Fibroblast of lung (primary cell): ENCODE measurements at regions not wholly inside any gene's neighbourhood (a gene's known extent, or its start where the extent isn't known, plus 50 kb on each side); places are given as distances from the start of the nearest gene placed in this dataset.

Experiments
- EZH2 ChIP-seq: IDR thresholded peaks from 2 replicates; pipeline ENCODE4 v1.5.1; 2012; ENCODE audit warnings: low read length, control low read depth, mild to moderate bottlenecking; ENCODE audit errors: missing control alignments
- TF ChIP-seq, protein P1 (sequence below), 2 donors: IDR thresholded peaks in 1 of 2; conservative IDR thresholded peaks in 1 of 2; 1 replicate in 1 of 2; 2 replicates in 1 of 2; pipeline ENCODE4 v1.5.1; 2011 to 2012; ENCODE audit warnings: low read length in 2 of 2, control low read depth in 1 of 2, inconsistent platforms in 1 of 2, low read depth in 1 of 2, mild to moderate bottlenecking in 1 of 2

GRCh38 chr18:45312555-45313126 lies 302.6 kb upstream of the SLC14A2 start:
- TF ChIP-seq, protein P1, sequence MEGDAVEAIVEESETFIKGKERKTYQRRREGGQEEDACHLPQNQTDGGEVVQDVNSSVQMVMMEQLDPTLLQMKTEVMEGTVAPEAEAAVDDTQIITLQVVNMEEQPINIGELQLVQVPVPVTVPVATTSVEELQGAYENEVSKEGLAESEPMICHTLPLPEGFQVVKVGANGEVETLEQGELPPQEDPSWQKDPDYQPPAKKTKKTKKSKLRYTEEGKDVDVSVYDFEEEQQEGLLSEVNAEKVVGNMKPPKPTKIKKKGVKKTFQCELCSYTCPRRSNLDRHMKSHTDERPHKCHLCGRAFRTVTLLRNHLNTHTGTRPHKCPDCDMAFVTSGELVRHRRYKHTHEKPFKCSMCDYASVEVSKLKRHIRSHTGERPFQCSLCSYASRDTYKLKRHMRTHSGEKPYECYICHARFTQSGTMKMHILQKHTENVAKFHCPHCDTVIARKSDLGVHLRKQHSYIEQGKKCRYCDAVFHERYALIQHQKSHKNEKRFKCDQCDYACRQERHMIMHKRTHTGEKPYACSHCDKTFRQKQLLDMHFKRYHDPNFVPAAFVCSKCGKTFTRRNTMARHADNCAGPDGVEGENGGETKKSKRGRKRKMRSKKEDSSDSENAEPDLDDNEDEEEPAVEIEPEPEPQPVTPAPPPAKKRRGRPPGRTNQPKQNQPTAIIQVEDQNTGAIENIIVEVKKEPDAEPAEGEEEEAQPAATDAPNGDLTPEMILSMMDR (conservative IDR thresholded peaks at IDR 0.05 in 1 of 2, IDR thresholded peaks at IDR 0.05 in 1 of 2; ENCODE audit: low read depth in 1 of 2, low read length in 2 of 2), result no peak
- TF ChIP-seq EZH2, result no peak
